NT2/D1 (cell line): ENCODE measurements at regions not wholly inside any gene's neighbourhood (a gene's known extent, or its start where the extent isn't known, plus 50 kb on each side); places are given as distances from the start of the nearest gene placed in this dataset.

Experiments
- SUZ12 ChIP-seq: IDR thresholded peaks from 2 replicates; pipeline ENCODE4 v1.6.1; 2011; ENCODE audit not compliant: insufficient read length, insufficient read depth; ENCODE audit errors: extremely low read depth
- YY1 ChIP-seq: IDR thresholded peaks from 2 replicates; pipeline ENCODE4 v1.6.1; 2011; ENCODE audit not compliant: insufficient read length, insufficient read depth
- ZNF274 ChIP-seq: IDR thresholded peaks from 2 replicates; pipeline ENCODE4 v1.6.1; 2011; ENCODE audit warnings: mild to moderate bottlenecking, low read depth, low read length

DNA sequence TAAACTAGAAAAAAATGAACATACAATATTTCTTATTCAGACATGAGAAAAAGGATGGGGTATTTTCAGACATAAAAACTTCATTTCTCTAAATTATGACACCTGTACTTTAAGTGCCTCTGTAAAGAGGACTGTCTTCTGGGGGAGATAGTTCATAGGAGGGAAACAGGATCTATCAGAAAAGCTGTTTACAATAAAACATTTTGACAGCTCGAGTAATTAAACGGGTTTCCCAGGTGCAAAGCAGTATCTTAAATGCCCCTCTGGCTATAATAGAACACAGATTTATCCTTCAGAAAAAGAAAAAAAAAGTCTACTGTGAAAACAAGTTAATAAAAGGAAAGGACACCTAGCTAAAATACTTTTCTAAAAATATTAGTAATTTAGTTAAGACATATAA, 311.4 kb upstream of the UBE2E3 start:
- TF ChIP-seq YY1: no peak
- TF ChIP-seq SUZ12: no peak
- TF ChIP-seq ZNF274: no peak
